Gastrocnemius medialis (tissue), 4 donors: ENCODE measurements at regions not wholly inside any gene's neighbourhood (a gene's known extent, or its start where the extent isn't known, plus 50 kb on each side); places are given as distances from the start of the nearest gene placed in this dataset.
"Not testable (repeated sequence)": the region's sequence is repeated elsewhere in the genome, so short reads cannot be mapped to it uniquely, and the experiment has no call there.

Experiments
- ATAC-seq, 2 donors: fragments of 150-250 bp; one replicate each; pipeline ENCODE4 v1.9.1; 2016
- DNase-seq, 2 donors: peaks; one replicate each; pipeline ENCODE4 v3.0.0-alpha.2; 2019
- H3K27ac ChIP-seq, 4 donors: fragments of 200-600 bp; sonication (generic); 1 replicate in 1 of 4; 2 replicates in 3 of 4; pipeline ENCODE4 v1.5.1; 2016 to 2018; ENCODE audit warnings: mild to moderate bottlenecking in 2 of 4, moderate library complexity in 1 of 4
- H3K27me3 ChIP-seq, 3 donors: fragments of 200-600 bp; sonication (generic) in 2 of 3; 1 replicate in 1 of 3; 2 replicates in 2 of 3; pipeline versions ENCODE4 v1.5.1 to v1.6.0; 2016 to 2019; ENCODE audit warnings: mild to moderate bottlenecking in 1 of 3, moderate library complexity in 1 of 3
- H3K36me3 ChIP-seq, 2 donors: fragments of 200-600 bp; sonication (generic) in 1 of 2; one replicate each; pipeline ENCODE4 v1.5.1; 2017 to 2018
- H3K4me1 ChIP-seq, 2 donors: fragments of 200-600 bp; sonication (generic) in 1 of 2; one replicate each; pipeline ENCODE4 v1.5.1; 2016 to 2017; ENCODE audit warnings: mild to moderate bottlenecking in 2 of 2
- H3K4me3 ChIP-seq, 4 donors: fragments of 200-600 bp; sonication (generic) in 3 of 4; 1 replicate in 1 of 4; 2 replicates in 3 of 4; pipeline ENCODE4 v1.5.1; 2016 to 2019; ENCODE audit warnings: mild to moderate bottlenecking in 2 of 4
- H3K9me3 ChIP-seq, 3 donors: fragments of 200-600 bp; sonication (generic) in 2 of 3; 1 replicate in 1 of 3; 2 replicates in 2 of 3; pipeline ENCODE4 v1.5.1; 2016 to 2019
- CTCF ChIP-seq, 5 experiments: fragments of 450-650 bp in 3 of 5; fragments of 200-600 bp in 2 of 5; sonication (generic) in 2 of 5; IDR thresholded peaks in 4 of 5; conservative IDR thresholded peaks in 1 of 5; 1 replicate in 4 of 5; 2 replicates in 1 of 5; pipeline ENCODE4 v1.5.1; 2016 to 2019; ENCODE audit warnings: antibody characterized with exemption in 5 of 5, mild to moderate bottlenecking in 3 of 5, moderate library complexity in 3 of 5
- POLR2A ChIP-seq, 2 donors: fragments of 450-650 bp; IDR thresholded peaks; one replicate each; pipeline ENCODE4 v1.6.1; 2017; ENCODE audit warnings: antibody characterized with exemption in 2 of 2, mild to moderate bottlenecking in 2 of 2, moderate library complexity in 2 of 2
- in situ Hi-C, 4 donors: fragments of 200-750 bp; cut with MboI; loops; one replicate each; pipeline versions ENCODE4 v1.15.0 to v1.8.0; 2017; ENCODE audit warnings: low sequenced_read_pairs in 4 of 4
- intact Hi-C: fragments of 100-400 bp; cut with DNase I; formaldehyde crosslinking; loops from one replicate; pipeline ENCODE4 v1.15.1; 2023; ENCODE audit warnings: low total_unique reads

GRCh38 chr12:63508543-63508942, 159.8 kb downstream of the DPY19L2 start:
- Histone ChIP-seq H3K9me3 (no peaks in the 10 kb centered on the region), H3K36me3 (no peaks in the 10 kb centered on the region), H3K4me1 (no peaks in the 10 kb centered on the region), H3K27ac (no peak overlapping the region), H3K4me3 (no peak overlapping the region), H3K27me3 (no peaks in the 10 kb centered on the region)
- intact Hi-C loops: no loop called here
- ATAC-seq (no peak), DNase-seq (no peak)
- no peak for TF ChIP-seq POLR2A (IDR thresholded peaks at IDR 0.05)
- in situ Hi-C loops: no loop called here

GRCh38 chr12:63499567-63499966, 168.7 kb downstream of the DPY19L2 start:
- DNase-seq: no peak
- no peaks in the 10 kb centered on the region for H3K4me1 ChIP-seq
- no peaks in the 10 kb centered on the region for H3K9me3 ChIP-seq
- H3K27me3 ChIP-seq: no peaks in the 10 kb centered on the region
- no peaks in the 10 kb centered on the region for H3K36me3 ChIP-seq
- no peak overlapping the region for H3K27ac ChIP-seq
- in situ Hi-C loops: no loop called here
- H3K4me3 ChIP-seq: no peak overlapping the region
- intact Hi-C loops: no loop called here
- TF ChIP-seq POLR2A (IDR thresholded peaks at IDR 0.05) (no peak), CTCF (IDR thresholded peaks at IDR 0.05 in 4 of 5, conservative IDR thresholded peaks at IDR 0.05 in 1 of 5) (no peak)
- no peak for ATAC-seq

- Histone ChIP-seq H3K36me3 (no peaks in the 10 kb centered on the region), H3K4me1 (no peaks in the 10 kb centered on the region), H3K27ac (no peak overlapping the region), H3K27me3 (no peaks in the 10 kb centered on the region), H3K9me3 (no peaks in the 10 kb centered on the region), H3K4me3 (no peak overlapping the region)
- in situ Hi-C loops (no loop called here), intact Hi-C loops (no loop called here)
- ATAC-seq: no peak
- no peak for TF ChIP-seq POLR2A (IDR thresholded peaks at IDR 0.05)
- no peak for TF ChIP-seq CTCF (IDR thresholded peaks at IDR 0.05 in 4 of 5, conservative IDR thresholded peaks at IDR 0.05 in 1 of 5)
- no peak for DNase-seq
These were observed 170.1 kb downstream of the DPY19L2 start for GRCh38 chr12:63498239-63498638.

- ATAC-seq (no peak), DNase-seq (no peak)
- intact Hi-C loops: no loop called here
- Histone ChIP-seq H3K4me1 (no peaks in the 10 kb centered on the region), H3K36me3 (no peaks in the 10 kb centered on the region), H3K4me3 (no peak overlapping the region), H3K9me3 (no peaks in the 10 kb centered on the region), H3K27ac (no peak overlapping the region), H3K27me3 (no peaks in the 10 kb centered on the region)
- in situ Hi-C loops: no loop called here
- no peak for TF ChIP-seq POLR2A (IDR thresholded peaks at IDR 0.05)
- TF ChIP-seq CTCF (IDR thresholded peaks at IDR 0.05 in 4 of 5, conservative IDR thresholded peaks at IDR 0.05 in 1 of 5): no peak
These were observed 171.6 kb downstream of the DPY19L2 start for GRCh38 chr12:63496654-63497053.

- ATAC-seq (no peak), DNase-seq (no peak)
- TF ChIP-seq CTCF (IDR thresholded peaks at IDR 0.05 in 4 of 5, conservative IDR thresholded peaks at IDR 0.05 in 1 of 5) (no peak), POLR2A (IDR thresholded peaks at IDR 0.05) (no peak)
- intact Hi-C loops (no loop called here), in situ Hi-C loops (no loop called here)
- Histone ChIP-seq H3K9me3 (no peaks in the 10 kb centered on the region), H3K36me3 (no peaks in the 10 kb centered on the region), H3K27me3 (no peaks in the 10 kb centered on the region), H3K27ac (no peak overlapping the region), H3K4me1 (no peaks in the 10 kb centered on the region), H3K4me3 (no peak overlapping the region)
These were observed 172.3 kb downstream of the DPY19L2 start for GRCh38 chr12:63495974-63496373.

GRCh38 chr12:63493357-63493756, 174.9 kb downstream of the DPY19L2 start:
- in situ Hi-C loops, ATAC-seq: not testable (repeated sequence)

More at GRCh38 chr12:63493357-63493756, 174.9 kb downstream of the DPY19L2 start:
- H3K4me3 ChIP-seq, H3K36me3 ChIP-seq, DNase-seq, intact Hi-C loops, H3K27ac ChIP-seq, H3K4me1 ChIP-seq, H3K9me3 ChIP-seq, H3K27me3 ChIP-seq: not testable (repeated sequence)
